ENCODE measurements at regions not wholly inside any gene's neighbourhood (a gene's known extent, or its start where the extent isn't known, plus 50 kb on each side); places are given as distances from the start of the nearest gene placed in this dataset.

- TF ChIP-seq POLR2A (IDR thresholded peaks at IDR 0.05; ENCODE audit: low read depth, low read length) (no peak), TAF1 (IDR thresholded peaks at IDR 0.05; ENCODE audit: low read depth, low read length) (no peak), POLR2AphosphoS5 (IDR thresholded peaks at IDR 0.05; ENCODE audit: low read depth, low read length) (no peak), POU2F2 (IDR thresholded peaks at IDR 0.05; ENCODE audit: low read depth, low read length) (no peak), SPI1 (IDR thresholded peaks at IDR 0.05; ENCODE audit: low read depth, low read length) (no peak)
- DNase-seq (ENCODE audit: insufficient read length, low spot score) (no peak), FAIRE-seq (no peak)
Observed at GRCh38 chr5:74356009-74356695, 284.4 kb downstream of the ENC1 start.

GRCh38 chr5:74355041-74355824 lies 285.3 kb downstream of the ENC1 start:
- DNase-seq (ENCODE audit: insufficient read length, low spot score), result no peak
- TF ChIP-seq PAX5 (IDR thresholded peaks at IDR 0.05; ENCODE audit: insufficient read depth, low read length, severe bottlenecking) (no peak), POU2F2 (IDR thresholded peaks at IDR 0.05; ENCODE audit: low read depth, low read length) (no peak), SPI1 (IDR thresholded peaks at IDR 0.05; ENCODE audit: low read depth, low read length) (no peak), POLR2A (IDR thresholded peaks at IDR 0.05; ENCODE audit: low read depth, low read length) (no peak), POLR2AphosphoS5 (IDR thresholded peaks at IDR 0.05; ENCODE audit: low read depth, low read length) (no peak), TAF1 (IDR thresholded peaks at IDR 0.05; ENCODE audit: low read depth, low read length) (no peak)
- no peak for FAIRE-seq

- no peak for FAIRE-seq
- no peak for DNase-seq (ENCODE audit: insufficient read length, low spot score)
- no peak for TF ChIP-seq PAX5 (IDR thresholded peaks at IDR 0.05; ENCODE audit: insufficient read depth, low read length, severe bottlenecking)
- no peak for TF ChIP-seq TAF1 (IDR thresholded peaks at IDR 0.05; ENCODE audit: low read depth, low read length)
- TF ChIP-seq SPI1 (IDR thresholded peaks at IDR 0.05; ENCODE audit: low read depth, low read length), result no peak
- TF ChIP-seq POU2F2 (IDR thresholded peaks at IDR 0.05; ENCODE audit: low read depth, low read length), result no peak
- TF ChIP-seq POLR2A (IDR thresholded peaks at IDR 0.05; ENCODE audit: low read depth, low read length), result no peak
- no peak for TF ChIP-seq POLR2AphosphoS5 (IDR thresholded peaks at IDR 0.05; ENCODE audit: low read depth, low read length)
Observed at GRCh38 chr5:74352256-74352655, 288.3 kb downstream of the ENC1 start.

- DNase-seq (ENCODE audit: insufficient read length, low spot score) (no peak), FAIRE-seq (no peak)
- TF ChIP-seq TAF1 (IDR thresholded peaks at IDR 0.05; ENCODE audit: low read depth, low read length), result no peak
Observed at GRCh38 chr5:74342948-74343682, 297.4 kb downstream of the ENC1 start.

- no peak for DNase-seq (ENCODE audit: insufficient read length, low spot score)
- TF ChIP-seq TAF1 (IDR thresholded peaks at IDR 0.05; ENCODE audit: low read depth, low read length) (no peak), POLR2A (IDR thresholded peaks at IDR 0.05; ENCODE audit: low read depth, low read length) (no peak), POU2F2 (IDR thresholded peaks at IDR 0.05; ENCODE audit: low read depth, low read length) (no peak), SPI1 (IDR thresholded peaks at IDR 0.05; ENCODE audit: low read depth, low read length) (no peak), POLR2AphosphoS5 (IDR thresholded peaks at IDR 0.05; ENCODE audit: low read depth, low read length) (no peak), PAX5 (IDR thresholded peaks at IDR 0.05; ENCODE audit: insufficient read depth, low read length, severe bottlenecking) (no peak)
- no peak for FAIRE-seq
Observed at GRCh38 chr5:74342182-74342581, 298.3 kb downstream of the ENC1 start.

- TF ChIP-seq POU2F2 (IDR thresholded peaks at IDR 0.05; ENCODE audit: low read depth, low read length) (no peak), POLR2A (IDR thresholded peaks at IDR 0.05; ENCODE audit: low read depth, low read length) (no peak), SPI1 (IDR thresholded peaks at IDR 0.05; ENCODE audit: low read depth, low read length) (no peak), PAX5 (IDR thresholded peaks at IDR 0.05; ENCODE audit: insufficient read depth, low read length, severe bottlenecking) (no peak), TAF1 (IDR thresholded peaks at IDR 0.05; ENCODE audit: low read depth, low read length) (no peak), POLR2AphosphoS5 (IDR thresholded peaks at IDR 0.05; ENCODE audit: low read depth, low read length) (no peak)
- FAIRE-seq (no peak), DNase-seq (ENCODE audit: insufficient read length, low spot score) (no peak)
Observed at GRCh38 chr5:74341221-74341620, 299.3 kb downstream of the ENC1 start.

- FAIRE-seq (no peak), DNase-seq (ENCODE audit: insufficient read length, low spot score) (no peak)
- TF ChIP-seq SPI1 (IDR thresholded peaks at IDR 0.05; ENCODE audit: low read depth, low read length) (no peak), PAX5 (IDR thresholded peaks at IDR 0.05; ENCODE audit: insufficient read depth, low read length, severe bottlenecking) (no peak), TAF1 (IDR thresholded peaks at IDR 0.05; ENCODE audit: low read depth, low read length) (no peak), POLR2A (IDR thresholded peaks at IDR 0.05; ENCODE audit: low read depth, low read length) (no peak), POU2F2 (IDR thresholded peaks at IDR 0.05; ENCODE audit: low read depth, low read length) (no peak), POLR2AphosphoS5 (IDR thresholded peaks at IDR 0.05; ENCODE audit: low read depth, low read length) (no peak)
Observed at GRCh38 chr5:74340476-74340875, 300.1 kb downstream of the ENC1 start.

GRCh38 chr5:74337984-74338310 lies 302.6 kb downstream of the ENC1 start:
- DNase-seq (ENCODE audit: insufficient read length, low spot score) (no peak), FAIRE-seq (no peak)
- TF ChIP-seq POLR2AphosphoS5 (IDR thresholded peaks at IDR 0.05; ENCODE audit: low read depth, low read length) (no peak), TAF1 (IDR thresholded peaks at IDR 0.05; ENCODE audit: low read depth, low read length) (no peak), POU2F2 (IDR thresholded peaks at IDR 0.05; ENCODE audit: low read depth, low read length) (no peak), SPI1 (IDR thresholded peaks at IDR 0.05; ENCODE audit: low read depth, low read length) (no peak), POLR2A (IDR thresholded peaks at IDR 0.05; ENCODE audit: low read depth, low read length) (no peak), PAX5 (IDR thresholded peaks at IDR 0.05; ENCODE audit: insufficient read depth, low read length, severe bottlenecking) (no peak)

GRCh38 chr5:74337254-74337983 lies 303.1 kb downstream of the ENC1 start:
- FAIRE-seq (no peak), DNase-seq (ENCODE audit: insufficient read length, low spot score) (no peak)
- TF ChIP-seq PAX5 (IDR thresholded peaks at IDR 0.05; ENCODE audit: insufficient read depth, low read length, severe bottlenecking) (no peak), TAF1 (IDR thresholded peaks at IDR 0.05; ENCODE audit: low read depth, low read length) (no peak), POU2F2 (IDR thresholded peaks at IDR 0.05; ENCODE audit: low read depth, low read length) (no peak), POLR2A (IDR thresholded peaks at IDR 0.05; ENCODE audit: low read depth, low read length) (no peak)

Data from GM12891 (cell line).